ENCODE measurements at regions not wholly inside any gene's neighbourhood (a gene's known extent, or its start where the extent isn't known, plus 50 kb on each side); places are given as distances from the start of the nearest gene placed in this dataset.

- DNase-seq (ENCODE audit: low read depth in 2 of 2): no peak
- no peak for TF ChIP-seq CTCF (IDR thresholded peaks at IDR 0.05; ENCODE audit: low read depth, low read length)
- H3K4me3 ChIP-seq (replicated peaks in 1 of 2; ENCODE audit: low read depth in 2 of 2, low read length in 2 of 2): no peak overlapping the region
Measured at GRCh38 chr18:31255953-31256352, 62.0 kb upstream of the DSG1 start.

- TF ChIP-seq CTCF (IDR thresholded peaks at IDR 0.05; ENCODE audit: low read depth, low read length): no peak
- no peak for DNase-seq (ENCODE audit: low read depth in 2 of 2)
- no peak overlapping the region for H3K4me3 ChIP-seq (replicated peaks in 1 of 2; ENCODE audit: low read depth in 2 of 2, low read length in 2 of 2)
Measured at GRCh38 chr18:31258789-31259188, 59.2 kb upstream of the DSG1 start.

- no peak for DNase-seq (ENCODE audit: low read depth in 2 of 2)
- H3K4me3 ChIP-seq (replicated peaks in 1 of 2; ENCODE audit: low read depth in 2 of 2, low read length in 2 of 2): no peak overlapping the region
- no peak for TF ChIP-seq CTCF (IDR thresholded peaks at IDR 0.05; ENCODE audit: low read depth, low read length)
Measured at GRCh38 chr18:31261792-31262582, 56.0 kb upstream of the DSG1 start.

- no peak for DNase-seq (ENCODE audit: low read depth in 2 of 2)
- no peak for TF ChIP-seq CTCF (IDR thresholded peaks at IDR 0.05; ENCODE audit: low read depth, low read length)
- H3K4me3 ChIP-seq (replicated peaks in 1 of 2; ENCODE audit: low read depth in 2 of 2, low read length in 2 of 2): no peak overlapping the region
Measured at GRCh38 chr18:31267823-31268481, 50.0 kb upstream of the DSG1 start.
